Liver (tissue), 6 donors: ENCODE measurements at regions not wholly inside any gene's neighbourhood (a gene's known extent, or its start where the extent isn't known, plus 50 kb on each side); places are given as distances from the start of the nearest gene placed in this dataset.

ENCODE experiments used
- DNase-seq: peaks from one replicate; pipeline ENCODE4 v3.0.0-alpha.2; 2017; ENCODE audit warnings: low spot score
- H3K27ac ChIP-seq, 2 donors: one replicate each; pipeline ENCODE4 v1.7.0; 2013; ENCODE audit warnings: inconsistent platforms in 2 of 2, low read length in 2 of 2, control low read depth in 1 of 2, low read depth in 1 of 2, mild to moderate bottlenecking in 1 of 2
- H3K27me3 ChIP-seq, 4 donors: one replicate each; pipeline versions ENCODE4 v1.6.1 to v1.7.0; 2013; ENCODE audit warnings: low read length in 3 of 4, inconsistent platforms in 1 of 4, mild to moderate bottlenecking in 1 of 4, moderate library complexity in 1 of 4; ENCODE audit not compliant: control insufficient read depth in 4 of 4, insufficient read depth in 4 of 4
- H3K36me3 ChIP-seq, 4 donors: one replicate each; pipeline versions ENCODE4 v1.6.1 to v1.7.0; 2013; ENCODE audit warnings: low read length in 3 of 4, mild to moderate bottlenecking in 3 of 4, low read depth in 1 of 4, moderate library complexity in 1 of 4; ENCODE audit not compliant: control insufficient read depth in 4 of 4, insufficient read depth in 3 of 4
- H3K4me1 ChIP-seq, 4 donors: one replicate each; pipeline versions ENCODE4 v1.6.1 to v1.7.0; 2013; ENCODE audit warnings: low read length in 3 of 4, mild to moderate bottlenecking in 3 of 4, moderate library complexity in 1 of 4; ENCODE audit not compliant: control insufficient read depth in 4 of 4, insufficient read depth in 4 of 4
- H3K4me3 ChIP-seq, 3 donors: one replicate each; pipeline versions ENCODE4 v1.6.1 to v1.7.0; 2013; ENCODE audit warnings: low read length in 3 of 3, control low read depth in 1 of 3, low read depth in 1 of 3, mild to moderate bottlenecking in 1 of 3
- H3K9ac ChIP-seq, 2 donors: one replicate each; pipeline ENCODE4 v1.7.0; 2013; ENCODE audit warnings: low read length in 2 of 2, mild to moderate bottlenecking in 2 of 2, moderate library complexity in 2 of 2, control low read depth in 1 of 2, low read depth in 1 of 2
- H3K9me3 ChIP-seq, 4 donors: one replicate each; pipeline versions ENCODE4 v1.6.1 to v1.7.0; 2013; ENCODE audit warnings: low read length in 3 of 4; ENCODE audit not compliant: control insufficient read depth in 4 of 4
- YY1 ChIP-seq: IDR thresholded peaks from 2 replicates; pipeline ENCODE4 v1.6.1; 2016; ENCODE audit warnings: antibody characterized with exemption, mild to moderate bottlenecking
- WGBS: extraction: QIAGEN DNeasy Blood & Tissue Kit; methylation state at CpG from one replicate; pipeline ENCODE4 v1.1.7; 2013; 5-methylcytosine and 5-hydroxymethylcytosine counted together
- donor health status: healthy.
- donor health status: healthy.
- donor health status: healthy.

DNA sequence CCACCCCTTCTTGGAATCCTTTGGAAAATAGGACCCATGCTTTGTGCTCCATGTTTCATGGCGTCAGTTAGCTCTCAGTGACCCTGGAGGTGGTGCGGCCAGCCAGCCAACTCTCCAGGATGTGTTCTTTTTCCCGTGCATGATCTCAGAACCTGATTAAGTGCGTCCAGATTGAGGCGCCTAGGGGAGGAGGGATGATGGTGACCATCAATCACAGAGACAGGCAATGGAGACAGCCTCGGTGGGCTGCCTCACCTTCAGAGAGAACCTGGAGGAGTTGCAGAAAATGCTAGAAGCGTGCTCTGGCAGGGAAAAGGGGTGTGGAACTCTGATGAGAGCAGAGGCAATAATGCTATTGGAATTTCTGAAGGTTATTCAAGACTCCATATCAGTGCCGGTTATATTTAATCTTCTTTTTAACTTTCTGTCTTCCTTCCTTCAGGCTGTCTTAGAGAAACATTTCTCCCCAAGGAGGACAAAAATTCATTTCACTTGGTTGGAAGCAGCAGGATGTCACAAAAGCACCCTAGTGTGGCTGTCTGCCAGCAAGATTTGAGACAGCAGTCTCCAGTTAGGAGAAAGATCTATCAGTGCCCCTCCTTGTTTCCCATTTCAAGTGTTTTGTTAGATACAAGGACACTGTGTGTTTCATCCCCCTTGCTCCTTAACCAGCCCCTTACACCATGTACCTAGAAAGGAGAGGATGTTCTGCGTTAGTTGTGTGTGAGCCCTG lies 53.3 kb upstream of the IGF1 start:
- no peaks in the 10 kb centered on the region for H3K36me3 ChIP-seq
- H3K9me3 ChIP-seq = no peaks in the 10 kb centered on the region
- H3K27ac ChIP-seq = no peak overlapping the region
- DNase-seq = no peak
- H3K27me3 ChIP-seq = no peaks in the 10 kb centered on the region
- no peak overlapping the region for H3K4me3 ChIP-seq
- TF ChIP-seq YY1 = no peak
- H3K4me1 ChIP-seq = no peaks in the 10 kb centered on the region
- no peak overlapping the region for H3K9ac ChIP-seq
- WGBS = 83% methylated on average over 9 of the region's 9 CpGs
